WERI-Rb-1 (cell line): ENCODE measurements at regions not wholly inside any gene's neighbourhood (a gene's known extent, or its start where the extent isn't known, plus 50 kb on each side); places are given as distances from the start of the nearest gene placed in this dataset.

Experiments
- DNase-seq: peaks from one replicate; pipeline ENCODE4 v3.0.0-alpha.2; 2020
- H3K27ac ChIP-seq: fragments of 250-450 bp; sonication (Bioruptor Pico); 2 replicates; pipeline ENCODE4 v1.5.1; 2020; ENCODE audit warnings: mild to moderate bottlenecking, moderate library complexity
- H3K27me3 ChIP-seq: fragments of 250-450 bp; sonication (Bioruptor Pico); 2 replicates; pipeline ENCODE4 v1.5.1; 2021; ENCODE audit warnings: mild to moderate bottlenecking, low read depth, moderate library complexity; ENCODE audit not compliant: insufficient read depth, severe bottlenecking
- H3K36me3 ChIP-seq: fragments of 250-450 bp; sonication (Bioruptor Pico); 2 replicates; pipeline ENCODE4 v1.5.1; 2020; ENCODE audit warnings: mild to moderate bottlenecking, moderate library complexity
- H3K4me3 ChIP-seq: 2 replicates; pipeline ENCODE4 v1.5.1; 2011; ENCODE audit warnings: low read depth, mild to moderate bottlenecking, control low read depth, low read length
- H3K9me3 ChIP-seq: fragments of 250-450 bp; sonication (Bioruptor Pico); 2 replicates; pipeline ENCODE4 v1.5.1; 2021; ENCODE audit warnings: mild to moderate bottlenecking, moderate library complexity; ENCODE audit not compliant: severe bottlenecking
- CTCF ChIP-seq: IDR thresholded peaks from 2 replicates; pipeline ENCODE4 v1.5.1; 2011; ENCODE audit warnings: low read depth, mild to moderate bottlenecking, control low read depth, inconsistent platforms, low read length

- Histone ChIP-seq H3K27me3 (peaks cover 100% of the 10 kb centered on the region), H3K9me3 (peaks cover 14% of the 10 kb centered on the region), H3K4me3 (no peak overlapping the region), H3K36me3 (no peaks in the 10 kb centered on the region), H3K27ac (no peak overlapping the region)
- no peak for TF ChIP-seq CTCF
- peak; percentile 2 for DNase-seq
Observed at GRCh38 chr13:112229992-112230872, 145.9 kb upstream of the SPACA7 start.

- H3K27ac ChIP-seq, result no peak overlapping the region
- TF ChIP-seq CTCF, result no peak
- peaks cover 13% of the 10 kb centered on the region for H3K9me3 ChIP-seq
- no peak overlapping the region for H3K4me3 ChIP-seq
- H3K36me3 ChIP-seq, result no peaks in the 10 kb centered on the region
- peak; percentile 3 for DNase-seq
- H3K27me3 ChIP-seq, result peaks cover 100% of the 10 kb centered on the region
Observed at GRCh38 chr13:112231451-112232083, 144.6 kb upstream of the SPACA7 start.

GRCh38 chr13:112233256-112233655 is 142.9 kb upstream of the SPACA7 start:
- no peak overlapping the region for H3K27ac ChIP-seq
- no peak for TF ChIP-seq CTCF
- no peaks in the 10 kb centered on the region for H3K36me3 ChIP-seq
- DNase-seq, result peak; percentile 7
- peaks cover 14% of the 10 kb centered on the region for H3K9me3 ChIP-seq
- peaks cover 100% of the 10 kb centered on the region for H3K27me3 ChIP-seq
- H3K4me3 ChIP-seq, result no peak overlapping the region

- TF ChIP-seq CTCF, result no peak
- H3K4me3 ChIP-seq, result no peak overlapping the region
- H3K27ac ChIP-seq, result no peak overlapping the region
- no peaks in the 10 kb centered on the region for H3K36me3 ChIP-seq
- DNase-seq, result no peak
- peaks cover 100% of the 10 kb centered on the region for H3K27me3 ChIP-seq
- H3K9me3 ChIP-seq, result peaks cover 18% of the 10 kb centered on the region
Observed at GRCh38 chr13:112233716-112234115, 142.4 kb upstream of the SPACA7 start.

- H3K4me3 ChIP-seq, result no peak overlapping the region
- H3K36me3 ChIP-seq, result no peaks in the 10 kb centered on the region
- no peak for DNase-seq
- H3K9me3 ChIP-seq, result peaks cover 20% of the 10 kb centered on the region
- peaks cover 97% of the 10 kb centered on the region for H3K27me3 ChIP-seq
- no peak overlapping the region for H3K27ac ChIP-seq
- no peak for TF ChIP-seq CTCF
Observed at GRCh38 chr13:112234131-112234875, 141.9 kb upstream of the SPACA7 start.
